Lower lobe of right lung (tissue), 2 donors: ENCODE measurements at regions not wholly inside any gene's neighbourhood (a gene's known extent, or its start where the extent isn't known, plus 50 kb on each side); places are given as distances from the start of the nearest gene placed in this dataset.

Experiments
- ATAC-seq, 2 donors: fragments of 200-7000 bp; cut with Tn5 transposase; one replicate each; pipeline ENCODE4 v1.9.1; 2020 to 2022; ENCODE audit warnings: mild to moderate bottlenecking in 2 of 2, moderate library complexity in 2 of 2
- DNase-seq: peaks from one replicate; pipeline ENCODE4 v3.0.0-alpha.2; 2020
- H3K27ac ChIP-seq: fragments of 200-600 bp; one replicate; pipeline ENCODE4 v1.8.0; 2022
- H3K27me3 ChIP-seq: fragments of 200-600 bp; one replicate; pipeline ENCODE4 v1.8.0; 2022; ENCODE audit warnings: low read depth
- H3K36me3 ChIP-seq: fragments of 200-600 bp; one replicate; pipeline ENCODE4 v1.8.0; 2022; ENCODE audit warnings: mild to moderate bottlenecking
- H3K4me1 ChIP-seq: fragments of 200-600 bp; one replicate; pipeline ENCODE4 v1.8.0; 2022
- H3K4me3 ChIP-seq: fragments of 200-600 bp; one replicate; pipeline ENCODE4 v1.8.0; 2022; ENCODE audit warnings: mild to moderate bottlenecking
- H3K9me3 ChIP-seq: fragments of 200-600 bp; one replicate; pipeline ENCODE4 v1.8.0; 2022
- CTCF ChIP-seq: fragments of 200-600 bp; IDR thresholded peaks from one replicate; pipeline ENCODE4 v1.8.0; 2022; ENCODE audit warnings: antibody characterized with exemption, mild to moderate bottlenecking
- intact Hi-C: fragments of 100-400 bp; cut with DNase I; formaldehyde crosslinking; loops from one replicate; pipeline ENCODE4 v1.11.0; 2022
- donor health status: DM: no; HTN: yes; CAD: no; lungs with severe emphysema.

DNA sequence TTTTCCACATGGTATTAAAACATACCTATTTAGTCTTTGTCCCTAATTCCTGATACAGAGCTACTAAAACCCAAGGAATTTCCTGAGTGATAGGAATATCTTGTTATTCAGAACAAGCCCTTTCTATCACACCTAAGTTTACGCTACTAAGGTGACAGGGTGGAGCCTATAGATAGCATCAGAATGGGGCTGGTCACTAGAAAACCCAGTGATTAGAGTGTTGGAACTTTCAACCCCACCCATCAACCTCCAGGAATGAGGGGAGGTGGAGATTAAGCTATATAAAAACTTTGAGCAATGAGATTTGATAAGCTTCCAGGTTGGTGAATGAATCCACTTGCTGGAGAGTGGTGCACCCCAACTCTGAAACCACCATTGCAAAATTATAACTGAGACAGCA is 62.1 kb upstream of the RNU6-1 start:
- intact Hi-C loops: no loop called here
- Histone ChIP-seq H3K4me1 (peaks cover 6% of the 10 kb centered on the region), H3K27ac (no peak overlapping the region), H3K36me3 (no peaks in the 10 kb centered on the region), H3K4me3 (no peak overlapping the region), H3K9me3 (no peaks in the 10 kb centered on the region), H3K27me3 (no peaks in the 10 kb centered on the region)
- TF ChIP-seq CTCF: no peak
- DNase-seq: no peak
- ATAC-seq: no peak

DNA sequence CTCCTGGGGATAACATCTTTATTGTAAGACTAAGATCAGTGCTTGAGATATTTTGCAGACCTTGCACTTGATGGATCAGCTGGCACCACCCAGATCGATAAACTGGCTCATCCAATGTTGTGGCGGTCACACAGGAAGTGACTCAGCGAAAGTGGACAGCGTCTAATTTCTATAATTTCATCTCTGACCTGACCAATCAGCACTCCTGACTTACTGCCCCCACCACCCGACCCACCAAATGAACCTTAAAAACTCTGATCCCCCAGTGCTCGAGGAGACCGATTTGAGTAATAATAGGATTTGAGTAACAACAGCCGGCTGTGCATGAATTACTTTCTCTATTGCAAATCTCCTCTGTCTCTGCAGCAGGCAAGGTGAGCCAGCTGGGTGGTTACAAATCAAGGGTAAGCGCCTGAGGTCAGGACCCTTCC is 62.7 kb upstream of the RNU6-1 start:
- Histone ChIP-seq H3K9me3 (no peaks in the 10 kb centered on the region), H3K4me3 (no peak overlapping the region), H3K27me3 (no peaks in the 10 kb centered on the region), H3K36me3 (no peaks in the 10 kb centered on the region), H3K27ac (no peak overlapping the region), H3K4me1 (peaks cover 6% of the 10 kb centered on the region)
- ATAC-seq (no peak), DNase-seq (no peak)
- no peak for TF ChIP-seq CTCF
- intact Hi-C loops: no loop called here

DNA sequence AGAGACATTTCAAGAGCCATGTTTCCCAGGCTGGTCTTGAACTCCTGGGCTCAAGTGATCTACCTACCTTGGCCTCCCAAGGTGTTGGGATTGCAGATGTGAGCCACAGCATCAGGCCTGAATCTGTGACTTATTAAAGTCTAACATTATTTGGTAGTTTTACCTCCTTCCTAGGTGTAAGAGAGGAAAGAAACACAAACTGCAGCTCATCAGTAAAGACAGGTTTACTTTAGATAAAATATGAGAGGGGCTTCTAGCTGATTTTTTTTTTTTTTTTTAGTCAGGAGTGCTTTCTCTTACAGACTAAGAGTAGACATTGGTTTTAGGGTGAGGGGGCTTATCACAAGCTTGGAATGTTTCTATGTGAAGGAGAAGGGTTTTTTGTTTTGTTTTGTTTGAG is 63.9 kb upstream of the RNU6-1 start:
- H3K36me3 ChIP-seq: no peaks in the 10 kb centered on the region
- intact Hi-C loops: no loop called here
- ATAC-seq (no peak), DNase-seq (no peak)
- H3K9me3 ChIP-seq: no peaks in the 10 kb centered on the region
- peaks cover 6% of the 10 kb centered on the region for H3K4me1 ChIP-seq
- no peak for TF ChIP-seq CTCF
- no peak overlapping the region for H3K27ac ChIP-seq
- H3K27me3 ChIP-seq: no peaks in the 10 kb centered on the region
- no peak overlapping the region for H3K4me3 ChIP-seq

DNA sequence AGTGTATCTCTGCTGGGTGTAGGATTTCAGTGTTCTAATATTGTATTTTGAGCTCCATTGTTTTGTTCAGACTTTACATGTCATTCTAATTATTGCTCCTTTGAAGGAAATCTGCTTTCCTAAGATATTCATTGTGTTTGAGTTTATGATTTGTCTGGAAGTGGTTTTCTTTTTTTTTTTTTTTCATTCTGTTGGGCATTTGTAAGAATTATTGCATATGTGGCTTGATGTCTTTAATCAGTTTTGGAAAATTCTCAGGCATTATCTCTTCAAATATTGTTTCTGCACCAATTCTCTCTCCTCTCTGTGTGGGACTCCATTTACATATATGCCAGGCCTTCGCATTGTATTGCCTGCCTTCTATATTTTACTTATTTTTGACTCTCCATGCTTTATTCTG is 65.8 kb upstream of the RNU6-1 start:
- no peak for ATAC-seq
- DNase-seq: no peak
- Histone ChIP-seq H3K4me3 (no peak overlapping the region), H3K4me1 (no peaks in the 10 kb centered on the region), H3K27ac (no peak overlapping the region), H3K9me3 (peaks cover 8% of the 10 kb centered on the region), H3K36me3 (no peaks in the 10 kb centered on the region), H3K27me3 (no peaks in the 10 kb centered on the region)
- intact Hi-C loops: no loop called here
- no peak for TF ChIP-seq CTCF

GRCh38 chr15:67906382-67906781 is 66.5 kb upstream of the RNU6-1 start:
- H3K4me3 ChIP-seq: no peak overlapping the region
- intact Hi-C loops: no loop called here
- no peak for TF ChIP-seq CTCF
- H3K27ac ChIP-seq: no peak overlapping the region
- no peaks in the 10 kb centered on the region for H3K36me3 ChIP-seq
- H3K9me3 ChIP-seq: peaks cover 8% of the 10 kb centered on the region
- ATAC-seq (peak in 1 of 2 donors; percentile 26), DNase-seq (no peak)
- H3K27me3 ChIP-seq: no peaks in the 10 kb centered on the region
- no peaks in the 10 kb centered on the region for H3K4me1 ChIP-seq

GRCh38 chr15:67907184-67907723 is 67.4 kb upstream of the RNU6-1 start:
- Histone ChIP-seq H3K4me1 (no peaks in the 10 kb centered on the region), H3K27ac (no peak overlapping the region), H3K36me3 (no peaks in the 10 kb centered on the region), H3K4me3 (no peak overlapping the region), H3K27me3 (no peaks in the 10 kb centered on the region), H3K9me3 (peaks cover 8% of the 10 kb centered on the region)
- no peak for DNase-seq
- TF ChIP-seq CTCF: no peak
- intact Hi-C loops: no loop called here
- no peak for ATAC-seq
